Hematopoietic multipotent progenitor cell treated with erythropoietin and hydrocortisone succinate and interleukin-3 and kit ligand, for 4 days (in vitro differentiated cells): ENCODE measurements at regions not wholly inside any gene's neighbourhood (a gene's known extent, or its start where the extent isn't known, plus 50 kb on each side); places are given as distances from the start of the nearest gene placed in this dataset.

ENCODE experiments used
- DNase-seq: peaks from one replicate; pipeline ENCODE4 v3.0.0-alpha.2; 2015

DNA sequence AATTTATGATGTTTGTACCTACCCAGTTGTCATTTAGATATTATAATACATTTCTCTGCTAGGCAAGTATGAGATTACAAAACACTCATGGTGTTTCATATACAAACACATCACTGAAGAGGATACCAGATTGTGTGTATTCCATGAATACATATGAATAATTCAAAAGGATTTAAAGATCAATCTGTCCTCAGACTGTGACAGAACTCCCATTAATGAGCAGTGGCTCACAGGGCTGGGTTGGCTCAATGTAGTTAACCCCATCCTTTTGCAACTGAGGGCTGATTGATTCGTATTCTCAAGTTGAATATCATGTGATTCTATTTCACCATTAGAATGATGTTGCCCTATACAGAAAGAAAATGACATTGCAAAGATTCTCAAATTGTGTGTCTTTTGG is 79.6 kb upstream of the SPANXN2 start:
- no peak for DNase-seq

GRCh38 chrX:143788265-143788664 is 67.7 kb upstream of the SPANXN2 start:
- peak; percentile 25 for DNase-seq

- DNase-seq = no peak
Measured at GRCh38 chrX:143787341-143787740, 66.8 kb upstream of the SPANXN2 start.

DNA sequence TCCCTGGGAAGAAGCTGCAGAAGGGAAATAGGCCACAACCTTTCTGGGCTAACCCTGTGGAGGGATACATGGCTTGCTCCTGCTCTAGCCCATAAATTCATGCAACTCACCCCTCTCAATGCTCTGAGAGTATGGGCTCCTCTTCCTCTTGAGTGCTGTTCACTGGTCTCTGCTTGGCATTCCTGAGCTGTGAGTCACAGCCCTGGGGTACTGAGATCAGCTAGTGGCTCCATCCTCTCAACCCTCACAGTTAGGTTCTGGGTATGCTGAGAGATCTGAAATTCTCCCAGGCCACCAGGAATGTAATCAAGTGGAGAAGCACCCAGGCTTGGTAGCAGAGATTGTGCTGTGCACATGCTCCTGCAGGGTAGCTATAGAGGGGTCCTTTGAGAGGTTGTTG is 60.6 kb upstream of the SPANXN2 start:
- no peak for DNase-seq
